Mesendoderm (in vitro differentiated cells): ENCODE measurements at regions not wholly inside any gene's neighbourhood (a gene's known extent, or its start where the extent isn't known, plus 50 kb on each side); places are given as distances from the start of the nearest gene placed in this dataset.

Experiments
- DNase-seq: peaks from one replicate; pipeline ENCODE4 v3.0.0; 2013
- H2AK5ac ChIP-seq: 2 replicates; pipeline ENCODE4 v1.6.1; 2013; ENCODE audit warnings: low read length, inconsistent platforms
- H2BK120ac ChIP-seq: 2 replicates; pipeline ENCODE4 v1.6.1; 2013; ENCODE audit warnings: low read depth, mild to moderate bottlenecking, low read length, moderate library complexity, mixed read lengths
- H2BK15ac ChIP-seq: replicated peaks from 2 replicates; pipeline ENCODE4 v1.6.1; 2013; ENCODE audit warnings: low read depth, mild to moderate bottlenecking, moderate library complexity
- H2BK5ac ChIP-seq: 2 replicates; pipeline ENCODE4 v1.6.1; 2013; ENCODE audit warnings: low read length, inconsistent platforms
- H3K18ac ChIP-seq: 2 replicates; pipeline ENCODE4 v1.6.1; 2013; ENCODE audit warnings: mild to moderate bottlenecking, low read length, mixed read lengths
- H3K23ac ChIP-seq: one replicate; pipeline ENCODE4 v1.6.1; 2013; ENCODE audit warnings: low read length
- H3K27ac ChIP-seq: 2 replicates; pipeline ENCODE4 v1.5.1; 2013; ENCODE audit warnings: low read depth, mild to moderate bottlenecking, inconsistent platforms, low read length, moderate library complexity
- H3K27me3 ChIP-seq: 2 replicates; pipeline ENCODE4 v1.6.1; 2013; ENCODE audit warnings: low read length, control low read depth, mild to moderate bottlenecking, inconsistent platforms; ENCODE audit not compliant: insufficient read depth, poor library complexity
- H3K36me3 ChIP-seq: 2 replicates; pipeline ENCODE4 v1.6.1; 2013; ENCODE audit warnings: low read length, inconsistent platforms; ENCODE audit not compliant: control insufficient read depth, insufficient read depth
- H3K4ac ChIP-seq: one replicate; pipeline ENCODE4 v1.6.1; 2013; ENCODE audit warnings: low read depth, mild to moderate bottlenecking, low read length, moderate library complexity
- H3K4me1 ChIP-seq: 2 replicates; pipeline ENCODE4 v1.6.1; 2013; ENCODE audit warnings: low read depth, low read length, inconsistent platforms; ENCODE audit not compliant: control insufficient read depth
- H3K4me2 ChIP-seq: 2 replicates; pipeline ENCODE4 v1.6.1; 2013; ENCODE audit warnings: low read length
- H3K4me3 ChIP-seq: 2 replicates; pipeline ENCODE4 v1.5.1; 2013; ENCODE audit warnings: mild to moderate bottlenecking, low read length
- H3K56ac ChIP-seq: one replicate; pipeline ENCODE4 v1.6.1; 2013; ENCODE audit warnings: low read length
- H3K79me1 ChIP-seq: 2 replicates; pipeline ENCODE4 v1.6.1; 2013; ENCODE audit warnings: low read length, inconsistent platforms
- H3K79me2 ChIP-seq: 2 replicates; pipeline ENCODE4 v1.6.1; 2013; ENCODE audit warnings: mild to moderate bottlenecking, low read length; ENCODE audit not compliant: control insufficient read depth, insufficient read depth
- H3K9ac ChIP-seq: 2 replicates; pipeline ENCODE4 v1.6.1; 2013; ENCODE audit warnings: low read length, inconsistent platforms
- H4K5ac ChIP-seq: one replicate; pipeline ENCODE4 v1.6.1; 2013; ENCODE audit warnings: low read length
- H4K8ac ChIP-seq: one replicate; pipeline ENCODE4 v1.6.1; 2013; ENCODE audit warnings: low read depth, mild to moderate bottlenecking, control low read depth, low read length, moderate library complexity
- WGBS: extraction: QIAGEN DNeasy Blood & Tissue Kit; methylation state at CpG from one replicate; pipeline ENCODE4 v1.1.7; 2013; ENCODE audit warnings: low lambda C conversion rate, missing lambda C conversion rate; ENCODE audit not compliant: insufficient coverage; ENCODE audit errors: extremely low coverage; 5-methylcytosine and 5-hydroxymethylcytosine counted together

DNA sequence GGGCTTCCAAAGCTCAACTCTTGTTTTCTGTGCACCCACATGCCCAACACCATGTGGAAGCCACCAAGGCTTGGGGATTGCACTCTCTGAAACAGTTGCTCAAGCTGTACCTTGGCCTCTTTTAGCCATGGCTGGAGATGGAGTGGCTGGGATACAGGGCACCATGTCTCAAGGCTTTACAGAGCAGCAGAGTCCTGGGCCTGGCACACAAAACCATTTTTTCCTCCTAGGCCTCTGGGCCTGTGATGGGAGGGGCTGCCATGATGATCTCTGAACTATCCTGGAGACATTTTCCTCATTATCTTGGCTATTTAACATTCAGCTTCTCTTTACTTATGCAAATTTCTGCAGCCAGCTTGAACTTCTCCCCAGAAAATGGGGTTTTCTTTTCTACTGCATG is 179.7 kb upstream of the LRP1B start:
- Histone ChIP-seq H3K27me3 (no peaks in the 10 kb centered on the region), H2BK120ac (no peak overlapping the region)

DNA sequence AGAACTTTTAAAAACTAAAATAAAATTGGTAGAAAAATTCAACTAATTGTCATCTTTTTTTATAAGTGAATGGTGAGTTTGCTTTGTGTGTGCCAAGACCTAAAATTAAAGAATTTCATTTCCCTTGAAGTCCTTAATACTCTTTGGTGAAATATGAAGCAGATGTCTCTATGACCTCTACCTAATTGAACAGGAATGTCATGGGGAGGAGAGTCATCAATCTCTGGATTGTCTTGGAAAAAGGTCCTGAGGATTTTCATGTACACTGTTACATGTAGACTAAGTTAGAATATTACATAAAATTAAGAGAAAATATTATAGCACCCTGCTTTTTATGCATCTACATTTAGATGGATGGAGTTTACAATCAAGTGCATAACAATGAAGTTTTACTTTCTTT is 177.9 kb upstream of the LRP1B start:
- Histone ChIP-seq H3K27ac (no peak overlapping the region), H2BK15ac (no peak overlapping the region), H3K4me1 (no peaks in the 10 kb centered on the region), H3K4ac (no peak overlapping the region), H2BK120ac (no peak overlapping the region), H4K8ac (no peak overlapping the region), H3K9ac (no peak overlapping the region), H3K4me3 (no peak overlapping the region), H3K27me3 (no peaks in the 10 kb centered on the region), H3K23ac (no peak overlapping the region), H3K36me3 (no peaks in the 10 kb centered on the region), H3K18ac (no peak overlapping the region), H3K56ac (no peak overlapping the region), H2AK5ac (no peak overlapping the region), H4K5ac (no peak overlapping the region), H3K79me2 (no peaks in the 10 kb centered on the region), H2BK5ac (no peak overlapping the region), H3K79me1 (no peaks in the 10 kb centered on the region), H3K4me2 (no peak overlapping the region)
- no peak for DNase-seq

More for the DNA sequence above, 179.7 kb upstream of the LRP1B start:
- Histone ChIP-seq H3K56ac (no peak overlapping the region), H3K4ac (no peak overlapping the region), H3K9ac (no peak overlapping the region), H3K4me3 (no peak overlapping the region), H3K23ac (no peak overlapping the region), H3K4me2 (no peak overlapping the region), H4K5ac (no peak overlapping the region), H2BK15ac (no peak overlapping the region), H4K8ac (no peak overlapping the region), H3K4me1 (no peaks in the 10 kb centered on the region), H3K36me3 (no peaks in the 10 kb centered on the region), H3K18ac (no peak overlapping the region), H3K27ac (no peak overlapping the region), H2BK5ac (no peak overlapping the region), H3K79me1 (no peaks in the 10 kb centered on the region), H3K79me2 (no peaks in the 10 kb centered on the region), H2AK5ac (no peak overlapping the region)
- no peak for DNase-seq

DNA sequence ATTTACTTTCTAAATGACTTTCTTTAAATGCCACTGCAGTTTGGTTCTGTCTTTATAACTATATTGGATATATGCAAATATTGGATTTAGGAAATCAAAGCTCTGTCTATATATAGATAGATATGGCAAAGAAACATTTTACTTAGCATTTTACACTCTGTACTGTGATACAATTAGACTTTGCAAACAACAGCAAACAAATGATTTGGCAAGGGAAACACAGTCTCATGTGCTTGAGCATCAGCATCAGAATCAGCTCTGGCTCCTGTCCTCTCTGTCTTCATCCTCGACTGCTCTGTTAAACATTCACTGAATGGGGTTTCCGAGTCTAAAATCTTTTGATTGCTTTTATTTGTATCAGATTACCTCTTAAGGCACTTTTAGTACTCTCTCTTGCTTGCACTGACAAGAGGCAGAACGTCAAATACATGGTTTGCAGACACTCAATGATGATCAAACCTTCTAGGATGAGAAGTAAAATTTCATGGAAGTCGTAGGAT is 176.8 kb upstream of the LRP1B start:
- H3K27me3 ChIP-seq, result no peaks in the 10 kb centered on the region
- H2BK120ac ChIP-seq, result no peak overlapping the region
- H3K36me3 ChIP-seq, result no peaks in the 10 kb centered on the region
- H3K79me1 ChIP-seq, result no peaks in the 10 kb centered on the region
- no peak overlapping the region for H3K4ac ChIP-seq
- no peak overlapping the region for H3K4me3 ChIP-seq
- WGBS, result no CpG with 5 or more reads among the region's 4 CpGs
- no peak overlapping the region for H2BK5ac ChIP-seq
- H3K27ac ChIP-seq, result no peak overlapping the region
- no peak overlapping the region for H2BK15ac ChIP-seq
- no peak overlapping the region for H3K23ac ChIP-seq
- H4K5ac ChIP-seq, result no peak overlapping the region
- no peak overlapping the region for H4K8ac ChIP-seq
- no peak overlapping the region for H3K4me2 ChIP-seq
- DNase-seq, result no peak
- no peak overlapping the region for H3K9ac ChIP-seq
- no peak overlapping the region for H2AK5ac ChIP-seq
- H3K56ac ChIP-seq, result no peak overlapping the region
- no peak overlapping the region for H3K18ac ChIP-seq
- no peaks in the 10 kb centered on the region for H3K79me2 ChIP-seq
- no peaks in the 10 kb centered on the region for H3K4me1 ChIP-seq

DNA sequence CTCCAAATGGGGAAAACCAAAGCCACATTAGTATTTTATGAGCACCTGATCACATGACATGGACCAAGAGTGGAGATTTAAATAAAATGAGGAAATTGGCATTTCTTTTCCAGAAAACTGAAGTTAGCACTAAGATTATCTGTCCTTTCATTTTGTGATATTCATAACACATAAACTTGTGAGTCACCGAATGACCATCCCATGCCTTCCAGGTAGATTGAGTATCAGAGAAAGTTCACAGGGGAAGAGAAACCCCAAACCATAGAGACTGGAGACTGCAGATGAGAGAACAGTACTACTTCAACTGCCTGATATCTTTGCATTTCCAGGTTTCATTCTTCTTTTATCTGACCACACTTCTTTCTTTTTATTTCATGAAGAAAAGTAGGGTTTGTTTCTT is 176.3 kb upstream of the LRP1B start:
- Histone ChIP-seq H3K4me3 (no peak overlapping the region), H3K36me3 (no peaks in the 10 kb centered on the region), H2BK5ac (no peak overlapping the region), H2AK5ac (no peak overlapping the region), H4K8ac (no peak overlapping the region), H3K27ac (no peak overlapping the region), H3K4me2 (no peak overlapping the region), H2BK120ac (no peak overlapping the region), H3K4me1 (no peaks in the 10 kb centered on the region), H3K9ac (no peak overlapping the region), H3K4ac (no peak overlapping the region), H3K79me1 (no peaks in the 10 kb centered on the region), H3K18ac (no peak overlapping the region), H3K23ac (no peak overlapping the region), H3K27me3 (no peaks in the 10 kb centered on the region), H3K56ac (no peak overlapping the region), H2BK15ac (no peak overlapping the region), H4K5ac (no peak overlapping the region), H3K79me2 (no peaks in the 10 kb centered on the region)
- DNase-seq, result no peak
- WGBS, result no CpG with 5 or more reads among the region's 1 CpG

DNA sequence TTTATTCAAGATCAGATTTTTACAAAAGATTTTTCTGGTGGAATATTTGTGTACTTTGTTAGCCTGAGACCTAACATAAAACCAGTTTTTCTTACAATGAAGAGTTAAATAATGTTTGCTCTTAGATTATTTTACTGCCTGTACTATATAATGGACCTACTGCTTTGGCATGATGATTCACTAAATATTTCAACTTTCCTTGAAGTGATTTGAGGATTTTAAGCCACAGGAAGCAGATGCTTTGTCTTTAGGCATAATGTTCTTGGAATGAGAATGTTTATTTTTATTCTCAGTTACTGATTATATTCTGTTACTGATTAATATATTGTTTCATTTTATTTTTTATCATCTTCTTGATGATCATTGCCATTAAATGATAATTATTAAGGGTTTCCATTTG is 175.3 kb upstream of the LRP1B start:
- H3K27ac ChIP-seq, result no peak overlapping the region
- no peak overlapping the region for H3K23ac ChIP-seq
- no peaks in the 10 kb centered on the region for H3K4me1 ChIP-seq
- H2AK5ac ChIP-seq, result no peak overlapping the region
- H3K18ac ChIP-seq, result no peak overlapping the region
- no peak overlapping the region for H3K4ac ChIP-seq
- no peak overlapping the region for H4K5ac ChIP-seq
- H3K4me2 ChIP-seq, result no peak overlapping the region
- H4K8ac ChIP-seq, result no peak overlapping the region
- H3K4me3 ChIP-seq, result no peak overlapping the region
- H2BK5ac ChIP-seq, result no peak overlapping the region
- H3K27me3 ChIP-seq, result no peaks in the 10 kb centered on the region
- H3K36me3 ChIP-seq, result no peaks in the 10 kb centered on the region
- H3K79me1 ChIP-seq, result no peaks in the 10 kb centered on the region
- H3K56ac ChIP-seq, result no peak overlapping the region
- H2BK15ac ChIP-seq, result no peak overlapping the region
- no peak overlapping the region for H2BK120ac ChIP-seq
- H3K79me2 ChIP-seq, result no peaks in the 10 kb centered on the region
- no peak overlapping the region for H3K9ac ChIP-seq
- no peak for DNase-seq

DNA sequence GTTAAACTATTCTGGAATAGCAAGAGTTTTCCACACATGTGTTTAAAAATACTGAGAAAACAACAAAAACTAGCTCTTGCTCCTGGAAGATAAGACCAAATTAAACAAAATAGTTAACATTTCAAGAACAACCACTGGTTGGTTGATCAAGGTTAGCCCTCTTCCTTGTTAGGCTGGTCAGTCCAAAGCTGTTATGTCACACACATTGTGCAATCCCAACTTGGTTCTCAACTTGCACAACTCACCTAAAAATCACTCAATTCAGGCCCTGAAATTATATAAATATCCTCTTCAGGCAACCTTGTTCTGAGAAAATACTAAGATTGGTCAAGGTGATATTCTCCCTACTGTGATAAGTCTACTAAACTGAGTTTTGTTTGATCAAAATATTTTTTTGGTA is 169.7 kb upstream of the LRP1B start:
- H3K56ac ChIP-seq, result no peak overlapping the region
- DNase-seq, result no peak
- H3K79me1 ChIP-seq, result no peaks in the 10 kb centered on the region
- no peak overlapping the region for H3K4me2 ChIP-seq
- H4K8ac ChIP-seq, result no peak overlapping the region
- H3K23ac ChIP-seq, result no peak overlapping the region
- H3K4me1 ChIP-seq, result no peaks in the 10 kb centered on the region
- H2BK5ac ChIP-seq, result no peak overlapping the region
- no peaks in the 10 kb centered on the region for H3K79me2 ChIP-seq
- H3K4ac ChIP-seq, result no peak overlapping the region
- H3K27me3 ChIP-seq, result no peaks in the 10 kb centered on the region
- no peak overlapping the region for H2AK5ac ChIP-seq
- H3K9ac ChIP-seq, result no peak overlapping the region
- no peak overlapping the region for H4K5ac ChIP-seq
- no peak overlapping the region for H3K27ac ChIP-seq
- no peak overlapping the region for H2BK15ac ChIP-seq
- H3K36me3 ChIP-seq, result no peaks in the 10 kb centered on the region
- no peak overlapping the region for H2BK120ac ChIP-seq
- H3K18ac ChIP-seq, result no peak overlapping the region
- H3K4me3 ChIP-seq, result no peak overlapping the region
